GM21526 (cell line): ENCODE measurements at regions not wholly inside any gene's neighbourhood (a gene's known extent, or its start where the extent isn't known, plus 50 kb on each side); places are given as distances from the start of the nearest gene placed in this dataset.

Experiments
- ATAC-seq: cut with Tn5 transposase; IDR thresholded peaks from one replicate; pipeline ENCODE4 v1.9.1; 2021; ENCODE audit warnings: moderate library complexity; ENCODE audit not compliant: unreplicated experiment, low FRiP score

- ATAC-seq: no peak
Measured at GRCh38 chr16:64579712-64580111, 542.2 kb downstream of the CDH11 start.

- no peak for ATAC-seq
Measured at GRCh38 chr16:64545768-64546167, 576.1 kb downstream of the CDH11 start.

GRCh38 chr16:64544859-64545258 is 577.0 kb downstream of the CDH11 start:
- no peak for ATAC-seq

- no peak for ATAC-seq
Measured at GRCh38 chr16:64543441-64543840, 578.4 kb downstream of the CDH11 start.

- no peak for ATAC-seq
Measured at GRCh38 chr16:64543031-64543430, 578.8 kb downstream of the CDH11 start.

GRCh38 chr16:64542152-64542551 is 579.7 kb downstream of the CDH11 start:
- ATAC-seq: no peak

- no peak for ATAC-seq
Measured at GRCh38 chr16:64541621-64542020, 580.2 kb downstream of the CDH11 start.

- ATAC-seq: no peak
Measured at GRCh38 chr16:64540434-64540833, 581.4 kb downstream of the CDH11 start.

- ATAC-seq: no peak
Measured at GRCh38 chr16:64539811-64540371, 582.0 kb downstream of the CDH11 start.

GRCh38 chr16:64534180-64534780 is 587.6 kb downstream of the CDH11 start:
- ATAC-seq: no peak

- ATAC-seq: no peak
Measured at GRCh38 chr16:64532691-64533090, 589.2 kb downstream of the CDH11 start.

- ATAC-seq: no peak
Measured at GRCh38 chr16:64532117-64532516, 589.7 kb downstream of the CDH11 start.

GRCh38 chr16:64531401-64531800 is 590.5 kb downstream of the CDH11 start:
- ATAC-seq: no peak

GRCh38 chr16:64522548-64522947 is 599.3 kb downstream of the CDH11 start:
- ATAC-seq: no peak

GRCh38 chr16:64513871-64514270 is 608.0 kb downstream of the CDH11 start:
- no peak for ATAC-seq

- no peak for ATAC-seq
Measured at GRCh38 chr16:64507240-64508024, 614.4 kb downstream of the CDH11 start.

- no peak for ATAC-seq
Measured at GRCh38 chr16:64499211-64499610, 622.7 kb downstream of the CDH11 start.

- ATAC-seq: no peak
Measured at GRCh38 chr16:64498363-64498762, 623.5 kb downstream of the CDH11 start.

- ATAC-seq: no peak
Measured at GRCh38 chr16:64493709-64494108, 628.2 kb downstream of the CDH11 start.

- ATAC-seq: no peak
Measured at GRCh38 chr16:64489449-64489848, 632.4 kb downstream of the CDH11 start.

GRCh38 chr16:64486561-64486960 is 635.3 kb downstream of the CDH11 start:
- ATAC-seq: no peak

- no peak for ATAC-seq
Measured at GRCh38 chr16:64481497-64481896, 640.4 kb downstream of the CDH11 start.
